OCI-LY1 (cell line): ENCODE measurements at regions not wholly inside any gene's neighbourhood (a gene's known extent, or its start where the extent isn't known, plus 50 kb on each side); places are given as distances from the start of the nearest gene placed in this dataset.

Experiments
- H2AFZ ChIP-seq: fragments of 200-600 bp; sonication (generic), shearing (Covaris generic); 2 replicates; pipeline ENCODE4 v1.6.0; 2014; ENCODE audit warnings: antibody characterized with exemption, mild to moderate bottlenecking, low read length
- H3F3A ChIP-seq: fragments of 200-600 bp; sonication (generic), shearing (Covaris generic); 2 replicates; pipeline ENCODE4 v1.6.0; 2014; ENCODE audit warnings: mild to moderate bottlenecking, antibody characterized with exemption, low read length, moderate library complexity; ENCODE audit not compliant: insufficient read depth
- H3K27ac ChIP-seq: fragments of 200-600 bp; sonication (generic); 2 replicates; pipeline ENCODE4 v1.5.1; 2014; ENCODE audit warnings: low read length, mixed run types, mild to moderate bottlenecking, low read depth; ENCODE audit not compliant: poor library complexity, severe bottlenecking
- H3K27me3 ChIP-seq: fragments of 200-600 bp; sonication (generic); 2 replicates; pipeline ENCODE4 v1.6.0; 2014; ENCODE audit warnings: antibody characterized with exemption, mild to moderate bottlenecking, low read length, moderate library complexity; ENCODE audit not compliant: insufficient read depth
- H3K36me3 ChIP-seq: fragments of 200-600 bp; sonication (generic); 2 replicates; pipeline ENCODE4 v1.6.1; 2014; ENCODE audit warnings: mild to moderate bottlenecking, antibody characterized with exemption, low read length, moderate library complexity, mixed read lengths; ENCODE audit not compliant: insufficient read depth
- H3K4me1 ChIP-seq: fragments of 200-600 bp; sonication (generic); 2 replicates; pipeline ENCODE4 v1.5.1; 2014; ENCODE audit warnings: mild to moderate bottlenecking, low read length, moderate library complexity; ENCODE audit not compliant: insufficient read depth, severe bottlenecking
- H3K4me2 ChIP-seq: fragments of 200-600 bp; sonication (generic), shearing (Covaris generic); 2 replicates; pipeline ENCODE4 v1.6.1; 2014; ENCODE audit warnings: low read length
- H3K4me3 ChIP-seq: fragments of 200-600 bp; sonication (generic); 2 replicates; pipeline ENCODE4 v1.5.1; 2014; ENCODE audit warnings: low read length, low read depth, mild to moderate bottlenecking, mixed read lengths; ENCODE audit not compliant: poor library complexity, severe bottlenecking
- H3K79me2 ChIP-seq: fragments of 200-600 bp; shearing (Covaris generic); 2 replicates; pipeline ENCODE4 v1.6.1; 2016; ENCODE audit warnings: mixed run types, low read length, mixed read lengths; ENCODE audit not compliant: insufficient read depth
- H3K9ac ChIP-seq: fragments of 200-600 bp; sonication (generic), shearing (Covaris generic); 2 replicates; pipeline ENCODE4 v1.6.1; 2014; ENCODE audit warnings: mild to moderate bottlenecking, low read length, mixed read lengths
- H3K9me2 ChIP-seq: fragments of 200-600 bp; sonication (generic), shearing (Covaris generic); 2 replicates; pipeline ENCODE4 v1.6.1; 2014; ENCODE audit warnings: low read depth, mild to moderate bottlenecking, low read length, mixed read lengths
- H3K9me3 ChIP-seq: fragments of 200-600 bp; shearing (Covaris generic); 2 replicates; pipeline ENCODE4 v1.6.1; 2014; ENCODE audit warnings: low read length, mixed read lengths
- H4K20me1 ChIP-seq: fragments of 200-600 bp; sonication (generic), shearing (Covaris generic); 2 replicates; pipeline ENCODE4 v1.6.0; 2016; ENCODE audit warnings: mild to moderate bottlenecking, low read length; ENCODE audit not compliant: insufficient read depth
- EZH2 ChIP-seq: fragments of 200-600 bp; sonication (generic), shearing (Covaris generic); IDR thresholded peaks from 2 replicates; pipeline ENCODE4 v1.8.0; 2017; ENCODE audit warnings: borderline replicate concordance, mixed run types, mild to moderate bottlenecking, antibody characterized with exemption, low read length, moderate library complexity, mixed read lengths
- TF ChIP-seq, protein P1 (sequence below): fragments of 200-600 bp; sonication (generic), shearing (Covaris generic); IDR thresholded peaks from 2 replicates; pipeline ENCODE4 v1.5.1; 2017; ENCODE audit warnings: mild to moderate bottlenecking, antibody characterized with exemption, low read length, moderate library complexity, mixed read lengths

DNA sequence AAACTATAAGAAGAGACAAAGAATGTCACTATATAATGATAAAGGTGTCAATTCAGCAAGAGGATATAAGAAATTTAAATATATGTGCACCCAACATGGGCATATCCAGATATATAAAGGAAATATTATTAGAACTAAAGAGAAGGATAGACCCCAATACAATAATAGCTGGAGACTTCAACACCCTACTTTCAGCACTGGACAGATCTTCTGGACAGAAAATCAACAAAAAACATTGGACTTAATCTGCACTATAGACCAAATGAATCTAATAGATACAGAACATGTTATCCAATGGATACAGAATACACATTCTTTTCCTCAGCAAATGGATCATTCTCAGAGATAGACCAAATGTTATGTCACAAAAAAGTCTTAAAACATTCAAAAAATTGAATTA lies 327.7 kb downstream of the PPP1R2C start:
- no peaks in the 10 kb centered on the region for H4K20me1 ChIP-seq
- no peak for TF ChIP-seq EZH2
- TF ChIP-seq, protein P1, sequence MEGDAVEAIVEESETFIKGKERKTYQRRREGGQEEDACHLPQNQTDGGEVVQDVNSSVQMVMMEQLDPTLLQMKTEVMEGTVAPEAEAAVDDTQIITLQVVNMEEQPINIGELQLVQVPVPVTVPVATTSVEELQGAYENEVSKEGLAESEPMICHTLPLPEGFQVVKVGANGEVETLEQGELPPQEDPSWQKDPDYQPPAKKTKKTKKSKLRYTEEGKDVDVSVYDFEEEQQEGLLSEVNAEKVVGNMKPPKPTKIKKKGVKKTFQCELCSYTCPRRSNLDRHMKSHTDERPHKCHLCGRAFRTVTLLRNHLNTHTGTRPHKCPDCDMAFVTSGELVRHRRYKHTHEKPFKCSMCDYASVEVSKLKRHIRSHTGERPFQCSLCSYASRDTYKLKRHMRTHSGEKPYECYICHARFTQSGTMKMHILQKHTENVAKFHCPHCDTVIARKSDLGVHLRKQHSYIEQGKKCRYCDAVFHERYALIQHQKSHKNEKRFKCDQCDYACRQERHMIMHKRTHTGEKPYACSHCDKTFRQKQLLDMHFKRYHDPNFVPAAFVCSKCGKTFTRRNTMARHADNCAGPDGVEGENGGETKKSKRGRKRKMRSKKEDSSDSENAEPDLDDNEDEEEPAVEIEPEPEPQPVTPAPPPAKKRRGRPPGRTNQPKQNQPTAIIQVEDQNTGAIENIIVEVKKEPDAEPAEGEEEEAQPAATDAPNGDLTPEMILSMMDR: no peak
- no peaks in the 10 kb centered on the region for H3F3A ChIP-seq
- H3K9me2 ChIP-seq: no peaks in the 10 kb centered on the region
- no peak overlapping the region for H3K4me2 ChIP-seq
- no peaks in the 10 kb centered on the region for H3K9me3 ChIP-seq
- no peak overlapping the region for H3K27ac ChIP-seq
- no peak overlapping the region for H3K9ac ChIP-seq
- no peak overlapping the region for H2AFZ ChIP-seq
- H3K4me1 ChIP-seq: no peaks in the 10 kb centered on the region
- no peak overlapping the region for H3K4me3 ChIP-seq
- no peaks in the 10 kb centered on the region for H3K27me3 ChIP-seq
- H3K79me2 ChIP-seq: no peaks in the 10 kb centered on the region
- H3K36me3 ChIP-seq: no peaks in the 10 kb centered on the region

DNA sequence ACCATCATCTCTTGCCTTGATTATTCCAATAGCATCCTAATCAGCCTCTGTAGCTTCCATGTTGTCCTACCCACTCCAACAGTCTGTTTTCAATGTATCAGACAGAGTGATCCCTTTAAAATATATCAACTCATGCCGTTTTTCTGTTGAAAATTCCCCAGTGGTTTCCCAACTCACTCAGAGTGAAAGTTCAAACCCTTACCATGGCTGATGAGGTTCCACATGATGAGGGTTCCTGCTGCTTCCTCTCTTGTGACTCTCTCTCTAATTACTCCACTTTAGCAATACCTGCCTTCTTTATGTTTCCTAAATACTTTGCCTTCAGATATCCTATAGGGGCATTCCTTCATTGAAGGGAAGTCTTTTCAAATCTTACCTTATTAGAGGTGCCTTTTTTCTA lies 334.7 kb downstream of the PPP1R2C start:
- TF ChIP-seq, protein P1: no peak
- TF ChIP-seq EZH2: no peak
- Histone ChIP-seq H3K4me1 (no peaks in the 10 kb centered on the region), H3K9me2 (no peaks in the 10 kb centered on the region), H3K27ac (no peak overlapping the region), H4K20me1 (no peaks in the 10 kb centered on the region), H3K36me3 (no peaks in the 10 kb centered on the region), H3K4me2 (no peak overlapping the region), H3K27me3 (no peaks in the 10 kb centered on the region), H3F3A (no peaks in the 10 kb centered on the region), H3K9ac (no peak overlapping the region), H3K9me3 (no peaks in the 10 kb centered on the region), H3K4me3 (no peak overlapping the region), H2AFZ (no peak overlapping the region), H3K79me2 (no peaks in the 10 kb centered on the region)

DNA sequence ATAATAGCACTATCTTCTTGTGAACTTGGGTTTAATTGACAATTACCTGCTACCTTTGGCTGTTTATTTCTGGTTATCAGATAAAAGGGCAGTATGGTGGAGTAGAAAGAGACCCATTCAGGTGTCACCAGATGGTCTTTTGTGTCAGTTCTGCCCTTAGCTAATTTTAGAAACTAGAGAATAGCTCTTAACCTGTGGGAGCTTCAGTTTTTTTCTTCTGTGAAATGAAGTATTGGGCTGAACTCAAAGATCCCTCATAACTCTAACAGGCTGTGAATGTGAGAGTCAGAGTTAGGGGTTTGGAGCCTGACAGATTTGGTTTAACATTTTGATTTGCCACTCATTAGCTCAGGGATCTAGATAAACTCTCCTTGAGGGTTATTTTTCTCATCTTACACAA lies 335.2 kb downstream of the PPP1R2C start:
- Histone ChIP-seq H3K9me3 (no peaks in the 10 kb centered on the region), H3K27me3 (no peaks in the 10 kb centered on the region), H3K36me3 (no peaks in the 10 kb centered on the region), H3K4me3 (no peak overlapping the region), H3K9ac (no peak overlapping the region), H3K4me1 (no peaks in the 10 kb centered on the region), H2AFZ (no peak overlapping the region), H4K20me1 (no peaks in the 10 kb centered on the region), H3K4me2 (no peak overlapping the region), H3K9me2 (no peaks in the 10 kb centered on the region), H3K79me2 (no peaks in the 10 kb centered on the region), H3F3A (no peaks in the 10 kb centered on the region), H3K27ac (no peak overlapping the region)
- TF ChIP-seq, protein P1: no peak
- TF ChIP-seq EZH2: no peak
